ENCODE measurements at regions not wholly inside any gene's neighbourhood (a gene's known extent, or its start where the extent isn't known, plus 50 kb on each side); places are given as distances from the start of the nearest gene placed in this dataset.
"Not testable (repeated sequence)": the region's sequence is repeated elsewhere in the genome, so short reads cannot be mapped to it uniquely, and the experiment has no call there.

GRCh38 chr2:216991563-216991962 is 131.7 kb upstream of the TNP1 start:
- Histone ChIP-seq H3K9me3 (no peaks in the 10 kb centered on the region), H3K27ac (peak overlapping the region; percentile 26 to 28), H3K4me3 (no peak overlapping the region), H3K27me3 (no peaks in the 10 kb centered on the region), H3K36me3 (no peaks in the 10 kb centered on the region), H3K4me1 (no peaks in the 10 kb centered on the region)
- intact Hi-C loops (cut with DNase I; ENCODE audit: low total_unique reads): no loop called here
- TF ChIP-seq POLR2AphosphoS5 (IDR thresholded peaks at IDR 0.05) (no peak), CTCF (IDR thresholded peaks at IDR 0.05) (no peak), POLR2A (IDR thresholded peaks at IDR 0.05) (no peak)
- no peak for DNase-seq (ENCODE audit: low spot score in 2 of 2)

DNA sequence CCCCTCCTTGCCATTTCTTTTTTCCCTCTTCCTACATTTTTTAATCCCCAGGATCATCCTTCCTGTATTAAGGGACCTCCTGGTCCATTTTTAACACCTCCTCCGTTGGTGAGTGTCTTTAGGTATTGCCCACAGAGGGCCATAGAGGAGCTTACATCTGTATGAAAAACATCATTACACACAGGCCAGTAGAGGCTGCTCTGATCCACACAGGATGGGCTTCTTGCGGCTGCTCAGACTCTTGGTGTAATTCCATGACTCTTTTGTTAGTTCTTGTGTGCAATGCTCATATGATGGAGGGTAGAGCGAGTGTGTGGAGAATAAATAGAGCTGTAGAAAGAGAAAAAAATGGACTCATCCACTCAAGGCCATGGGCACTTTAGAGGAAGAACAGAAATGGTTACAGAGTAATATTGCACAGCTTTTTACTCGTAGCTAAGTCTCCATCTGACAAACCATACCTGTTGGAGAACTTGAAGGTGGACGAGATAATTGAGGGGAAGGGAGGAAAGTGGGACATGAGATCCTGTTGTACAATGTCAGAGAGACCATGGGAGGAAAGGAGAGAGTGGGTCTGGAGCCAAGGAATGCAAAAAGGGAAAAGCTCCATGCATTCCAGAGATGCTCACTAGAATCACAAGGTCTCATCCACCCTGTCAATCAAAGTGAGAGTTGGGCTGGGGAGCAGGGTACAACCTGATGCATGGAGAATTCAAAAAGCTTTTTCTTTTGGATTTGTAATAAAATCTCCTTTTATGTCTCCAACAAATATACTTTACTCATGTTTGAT is 129.7 kb upstream of the TNP1 start:
- DNase-seq (ENCODE audit: low spot score in 2 of 2): no peak
- TF ChIP-seq POLR2A (IDR thresholded peaks at IDR 0.05) (no peak), CTCF (IDR thresholded peaks at IDR 0.05) (no peak), POLR2AphosphoS5 (IDR thresholded peaks at IDR 0.05) (no peak)
- H3K36me3 ChIP-seq: no peaks in the 10 kb centered on the region

GRCh38 chr2:216987252-216987821 is 127.5 kb upstream of the TNP1 start:
- no peak for DNase-seq (ENCODE audit: low spot score in 2 of 2)
- no peaks in the 10 kb centered on the region for H3K9me3 ChIP-seq
- no peak overlapping the region for H3K4me3 ChIP-seq
- intact Hi-C loops (cut with DNase I; ENCODE audit: low total_unique reads): no loop called here
- no peaks in the 10 kb centered on the region for H3K36me3 ChIP-seq
- peak overlapping the region in 1 of 2 donors; percentile 48 for H3K27ac ChIP-seq
- no peaks in the 10 kb centered on the region for H3K27me3 ChIP-seq
- TF ChIP-seq CTCF (IDR thresholded peaks at IDR 0.05) (no peak), POLR2A (IDR thresholded peaks at IDR 0.05) (no peak), POLR2AphosphoS5 (IDR thresholded peaks at IDR 0.05) (peak in 1 of 3 donors; percentile 86)
- no peaks in the 10 kb centered on the region for H3K4me1 ChIP-seq

More for the DNA sequence above, 129.7 kb upstream of the TNP1 start:
- no peaks in the 10 kb centered on the region for H3K27me3 ChIP-seq
- no peaks in the 10 kb centered on the region for H3K4me1 ChIP-seq
- intact Hi-C loops (cut with DNase I; ENCODE audit: low total_unique reads): no loop called here
- no peaks in the 10 kb centered on the region for H3K9me3 ChIP-seq
- H3K4me3 ChIP-seq: no peak overlapping the region
- no peak overlapping the region for H3K27ac ChIP-seq

DNA sequence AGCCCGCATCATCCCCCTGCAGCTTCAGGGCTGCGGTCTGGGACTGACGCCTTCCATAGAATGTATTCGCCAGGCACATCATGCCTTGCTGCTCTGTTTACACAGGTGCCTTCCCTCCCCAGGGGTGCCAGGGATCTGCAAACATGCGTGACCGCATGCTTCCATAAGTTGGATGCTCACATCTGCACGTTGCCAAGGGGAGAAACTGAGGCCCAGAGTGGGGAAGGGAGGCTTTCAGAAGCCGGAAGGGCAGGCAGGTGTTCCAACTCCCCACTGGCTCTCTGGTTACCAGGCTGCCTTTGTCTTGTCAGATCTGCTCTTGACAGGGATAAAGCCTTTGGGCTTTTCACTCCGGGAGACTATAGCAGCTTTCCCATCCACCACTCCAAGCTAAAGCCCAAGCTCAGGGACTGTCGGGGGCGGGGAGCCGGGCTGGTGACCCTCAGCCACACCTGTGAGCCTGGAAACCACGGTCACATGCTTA is 125.8 kb upstream of the TNP1 start:
- H3K27me3 ChIP-seq: no peaks in the 10 kb centered on the region
- no peak for DNase-seq (ENCODE audit: low spot score in 2 of 2)
- H3K27ac ChIP-seq: no peak overlapping the region
- intact Hi-C loops (cut with DNase I; ENCODE audit: low total_unique reads): no loop called here
- no peaks in the 10 kb centered on the region for H3K4me1 ChIP-seq
- H3K36me3 ChIP-seq: no peaks in the 10 kb centered on the region
- H3K9me3 ChIP-seq: no peaks in the 10 kb centered on the region
- no peak overlapping the region for H3K4me3 ChIP-seq
- TF ChIP-seq CTCF (IDR thresholded peaks at IDR 0.05) (no peak), POLR2A (IDR thresholded peaks at IDR 0.05) (no peak), POLR2AphosphoS5 (IDR thresholded peaks at IDR 0.05) (no peak)

DNA sequence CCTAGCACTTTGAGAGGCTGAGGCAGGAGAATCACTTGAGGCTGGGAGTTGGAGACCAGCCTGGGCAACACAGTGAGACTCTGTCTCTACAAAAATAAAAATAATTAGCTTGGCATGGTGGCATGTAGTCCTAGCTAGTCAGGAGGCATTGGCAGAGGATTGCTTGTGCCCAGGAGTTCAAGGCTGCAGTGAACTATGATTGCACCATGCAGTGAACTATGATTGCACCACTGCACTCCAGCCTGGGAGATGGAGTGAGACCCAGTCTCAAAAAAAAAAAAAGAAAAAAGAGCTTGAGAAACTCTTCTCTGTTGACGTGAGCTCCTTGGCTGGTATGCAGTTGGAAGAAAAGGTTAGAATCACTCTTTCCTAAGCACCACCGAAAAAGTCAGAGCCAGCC is 125.1 kb upstream of the TNP1 start:
- TF ChIP-seq CTCF (IDR thresholded peaks at IDR 0.05) (no peak), POLR2AphosphoS5 (IDR thresholded peaks at IDR 0.05) (peak in 1 of 3 donors; percentile 21)
- Histone ChIP-seq H3K27me3 (no peaks in the 10 kb centered on the region), H3K36me3 (no peaks in the 10 kb centered on the region), H3K4me1 (no peaks in the 10 kb centered on the region), H3K27ac (no peak overlapping the region), H3K9me3 (no peaks in the 10 kb centered on the region), H3K4me3 (no peak overlapping the region)
- no peak for DNase-seq (ENCODE audit: low spot score in 2 of 2)
- intact Hi-C loops (cut with DNase I; ENCODE audit: low total_unique reads): no loop called here

DNA sequence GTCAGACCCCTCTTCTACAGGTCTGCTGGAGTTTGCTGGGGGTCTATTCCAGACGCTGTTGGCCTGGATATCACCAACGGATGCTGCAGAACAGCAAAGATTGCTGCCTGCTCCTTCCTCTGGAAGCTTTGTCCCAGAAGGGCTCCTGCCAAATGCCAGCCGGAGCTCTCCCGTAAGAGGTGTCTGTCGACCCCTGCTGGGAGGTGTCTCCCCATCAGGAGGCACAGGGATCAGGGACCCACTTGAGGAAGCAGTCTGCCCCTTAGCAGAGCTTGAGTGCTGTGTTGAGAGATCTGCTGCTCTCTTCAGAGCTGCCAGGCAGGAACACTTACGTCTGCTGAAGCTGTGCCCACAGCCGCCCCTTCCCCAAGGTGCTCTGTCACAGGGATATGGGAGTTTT is 122.1 kb upstream of the TNP1 start:
- intact Hi-C loops (cut with DNase I; ENCODE audit: low total_unique reads); H3K27ac ChIP-seq; H3K27me3 ChIP-seq; H3K4me3 ChIP-seq; DNase-seq (ENCODE audit: low spot score in 2 of 2); H3K4me1 ChIP-seq; H3K9me3 ChIP-seq; H3K36me3 ChIP-seq: not testable (repeated sequence)

GRCh38 chr2:216980510-216980909 is 120.6 kb upstream of the TNP1 start:
- DNase-seq (ENCODE audit: low spot score in 2 of 2); H3K36me3 ChIP-seq; H3K9me3 ChIP-seq; H3K27ac ChIP-seq; H3K4me1 ChIP-seq; intact Hi-C loops (cut with DNase I; ENCODE audit: low total_unique reads); H3K27me3 ChIP-seq; H3K4me3 ChIP-seq: not testable (repeated sequence)
